Vagina (tissue), 2 donors: ENCODE measurements at regions not wholly inside any gene's neighbourhood (a gene's known extent, or its start where the extent isn't known, plus 50 kb on each side); places are given as distances from the start of the nearest gene placed in this dataset.

ENCODE experiments used
- DNase-seq, 2 donors: peaks; one replicate each; pipeline ENCODE4 v3.0.0-alpha.2; 2017; ENCODE audit errors: extremely low spot score in 2 of 2
- H3K27ac ChIP-seq: fragments of 200-600 bp; sonication (generic); one replicate; pipeline ENCODE4 v1.5.1; 2019
- H3K27me3 ChIP-seq: fragments of 200-600 bp; sonication (generic); one replicate; pipeline ENCODE4 v1.5.1; 2019
- H3K36me3 ChIP-seq, 2 donors: fragments of 200-600 bp; sonication (generic); one replicate each; pipeline ENCODE4 v1.5.1; 2017 to 2019
- H3K4me1 ChIP-seq: fragments of 200-600 bp; sonication (generic); one replicate; pipeline ENCODE4 v1.5.1; 2019
- H3K4me3 ChIP-seq, 2 donors: fragments of 200-600 bp; sonication (generic); 1 replicate in 1 of 2; 2 replicates in 1 of 2; pipeline ENCODE4 v1.5.1; 2016 to 2019
- H3K9me3 ChIP-seq: fragments of 200-600 bp; sonication (generic); one replicate; pipeline ENCODE4 v1.5.1; 2019
- POLR2A ChIP-seq, 2 donors: fragments of 450-650 bp; IDR thresholded peaks; one replicate each; pipeline ENCODE4 v1.6.1; 2017; ENCODE audit warnings: antibody characterized with exemption in 2 of 2, mild to moderate bottlenecking in 2 of 2, moderate library complexity in 2 of 2
- POLR2AphosphoS5 ChIP-seq, 2 donors: sonication (generic); formaldehyde crosslinking; IDR thresholded peaks; one replicate each; pipeline ENCODE4 v1.9.0; 2017; ENCODE audit warnings: antibody characterized with exemption in 2 of 2, mild to moderate bottlenecking in 2 of 2, low read depth in 1 of 2; ENCODE audit not compliant: insufficient read depth in 1 of 2
- intact Hi-C: fragments of 100-400 bp; cut with DNase I; formaldehyde crosslinking; loops from one replicate; pipeline ENCODE4 v1.15.1; 2023
- TF ChIP-seq, protein P1 (sequence below), 3 experiments: fragments of 450-650 bp in 2 of 3; fragments of 200-600 bp in 1 of 3; sonication (generic) in 1 of 3; IDR thresholded peaks; one replicate each; pipeline ENCODE4 v1.5.1; 2017 to 2019; ENCODE audit warnings: antibody characterized with exemption in 3 of 3, mild to moderate bottlenecking in 2 of 3, moderate library complexity in 2 of 3

DNA sequence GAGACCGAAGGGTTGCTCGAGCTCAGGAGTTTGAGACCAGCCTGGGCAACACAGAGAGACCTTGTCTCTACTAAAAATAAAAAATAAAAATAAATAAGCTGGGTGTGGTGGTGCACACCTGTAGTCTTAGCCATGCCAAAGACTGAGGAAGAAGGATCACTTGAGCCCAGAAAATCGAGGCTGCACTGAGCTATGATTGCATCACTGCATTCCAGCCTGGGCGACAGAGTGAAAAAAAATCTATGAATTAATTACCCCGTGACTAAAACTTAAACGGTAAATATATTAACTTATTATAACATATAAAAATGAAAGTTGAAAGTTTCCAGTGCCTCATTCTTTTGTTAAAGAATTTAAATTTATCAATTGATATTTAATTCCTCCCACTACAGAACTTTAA, 273.7 kb downstream of the KLF12 start:
- intact Hi-C loops: no loop called here
- no peaks in the 10 kb centered on the region for H3K9me3 ChIP-seq
- H3K27ac ChIP-seq: no peak overlapping the region
- H3K4me1 ChIP-seq: no peaks in the 10 kb centered on the region
- DNase-seq: no peak
- TF ChIP-seq POLR2A (IDR thresholded peaks at IDR 0.05) (no peak), POLR2AphosphoS5 (IDR thresholded peaks at IDR 0.05; ENCODE audit: insufficient read depth in 1 of 2, low read depth in 1 of 2) (no peak)
- TF ChIP-seq, protein P1, sequence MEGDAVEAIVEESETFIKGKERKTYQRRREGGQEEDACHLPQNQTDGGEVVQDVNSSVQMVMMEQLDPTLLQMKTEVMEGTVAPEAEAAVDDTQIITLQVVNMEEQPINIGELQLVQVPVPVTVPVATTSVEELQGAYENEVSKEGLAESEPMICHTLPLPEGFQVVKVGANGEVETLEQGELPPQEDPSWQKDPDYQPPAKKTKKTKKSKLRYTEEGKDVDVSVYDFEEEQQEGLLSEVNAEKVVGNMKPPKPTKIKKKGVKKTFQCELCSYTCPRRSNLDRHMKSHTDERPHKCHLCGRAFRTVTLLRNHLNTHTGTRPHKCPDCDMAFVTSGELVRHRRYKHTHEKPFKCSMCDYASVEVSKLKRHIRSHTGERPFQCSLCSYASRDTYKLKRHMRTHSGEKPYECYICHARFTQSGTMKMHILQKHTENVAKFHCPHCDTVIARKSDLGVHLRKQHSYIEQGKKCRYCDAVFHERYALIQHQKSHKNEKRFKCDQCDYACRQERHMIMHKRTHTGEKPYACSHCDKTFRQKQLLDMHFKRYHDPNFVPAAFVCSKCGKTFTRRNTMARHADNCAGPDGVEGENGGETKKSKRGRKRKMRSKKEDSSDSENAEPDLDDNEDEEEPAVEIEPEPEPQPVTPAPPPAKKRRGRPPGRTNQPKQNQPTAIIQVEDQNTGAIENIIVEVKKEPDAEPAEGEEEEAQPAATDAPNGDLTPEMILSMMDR (IDR thresholded peaks at IDR 0.05): no peak
- no peak overlapping the region for H3K4me3 ChIP-seq
- no peaks in the 10 kb centered on the region for H3K36me3 ChIP-seq
- H3K27me3 ChIP-seq: no peaks in the 10 kb centered on the region

DNA sequence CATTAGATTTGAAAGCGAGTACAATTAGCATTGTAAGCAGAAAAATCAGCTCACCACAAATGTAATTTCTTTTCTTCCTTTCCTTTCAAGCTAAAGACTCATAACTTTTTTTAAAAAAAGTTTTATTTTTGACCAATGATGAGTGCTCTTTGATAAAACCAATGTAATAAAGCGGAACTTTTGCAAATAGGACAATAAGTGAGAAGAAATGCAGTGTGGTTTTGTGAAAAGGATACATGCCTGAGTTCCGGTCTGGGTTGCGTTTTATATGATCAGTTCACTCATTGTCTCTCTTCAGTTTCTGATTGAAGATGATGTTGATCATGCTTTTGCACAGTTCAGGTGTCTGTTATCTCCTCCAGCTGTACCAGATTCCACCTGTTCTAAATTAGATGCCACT, 274.4 kb downstream of the KLF12 start:
- H3K4me1 ChIP-seq: no peaks in the 10 kb centered on the region
- TF ChIP-seq, protein P1 (IDR thresholded peaks at IDR 0.05): no peak
- TF ChIP-seq POLR2AphosphoS5 (IDR thresholded peaks at IDR 0.05; ENCODE audit: insufficient read depth in 1 of 2, low read depth in 1 of 2) (no peak), POLR2A (IDR thresholded peaks at IDR 0.05) (no peak)
- no peaks in the 10 kb centered on the region for H3K36me3 ChIP-seq
- intact Hi-C loops: no loop called here
- no peaks in the 10 kb centered on the region for H3K27me3 ChIP-seq
- H3K4me3 ChIP-seq: no peak overlapping the region
- no peak for DNase-seq
- H3K27ac ChIP-seq: no peak overlapping the region
- H3K9me3 ChIP-seq: no peaks in the 10 kb centered on the region

DNA sequence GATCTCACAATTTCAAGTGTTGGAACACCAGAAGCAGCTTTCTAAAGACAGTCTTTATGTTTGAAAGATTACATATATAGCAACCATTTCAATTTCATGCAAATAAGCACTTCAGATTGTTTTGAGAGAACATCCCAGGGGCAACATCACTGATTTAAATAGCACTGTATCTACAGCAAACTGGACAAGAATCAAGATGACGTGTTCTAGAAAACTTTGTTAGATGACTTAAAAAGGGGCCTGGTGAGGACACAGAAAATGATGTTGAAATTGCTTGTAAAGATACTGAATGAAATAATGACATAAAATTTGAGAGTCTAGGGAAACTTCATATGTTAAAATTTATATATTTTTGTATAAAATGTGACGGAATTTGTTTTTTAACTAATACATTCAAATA, 277.1 kb downstream of the KLF12 start:
- H3K4me3 ChIP-seq: no peak overlapping the region
- H3K27ac ChIP-seq: no peak overlapping the region
- no peak for DNase-seq
- H3K4me1 ChIP-seq: no peaks in the 10 kb centered on the region
- intact Hi-C loops: no loop called here
- no peaks in the 10 kb centered on the region for H3K9me3 ChIP-seq
- TF ChIP-seq POLR2AphosphoS5 (IDR thresholded peaks at IDR 0.05; ENCODE audit: insufficient read depth in 1 of 2, low read depth in 1 of 2) (no peak), POLR2A (IDR thresholded peaks at IDR 0.05) (no peak)
- TF ChIP-seq, protein P1 (IDR thresholded peaks at IDR 0.05): no peak
- no peaks in the 10 kb centered on the region for H3K36me3 ChIP-seq
- no peaks in the 10 kb centered on the region for H3K27me3 ChIP-seq

DNA sequence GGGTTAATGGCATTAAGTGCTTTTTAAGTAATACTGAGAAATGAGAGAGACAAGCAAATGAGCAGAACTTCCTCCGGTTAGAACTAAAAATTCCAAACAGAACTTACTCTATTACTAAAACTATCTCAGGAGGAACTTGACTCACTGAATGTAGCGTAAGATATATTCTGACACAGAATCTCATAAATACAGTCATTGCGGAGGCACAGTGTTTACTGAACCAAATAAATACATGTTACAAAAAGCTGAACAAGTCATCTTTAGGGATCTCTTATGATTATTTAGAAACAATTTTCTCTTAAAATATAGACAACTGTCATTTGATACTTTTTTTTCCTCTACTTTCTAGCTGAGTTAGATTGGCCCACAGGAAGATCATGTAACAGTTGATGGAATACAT, 283.1 kb downstream of the KLF12 start:
- no peaks in the 10 kb centered on the region for H3K4me1 ChIP-seq
- H3K36me3 ChIP-seq: no peaks in the 10 kb centered on the region
- H3K4me3 ChIP-seq: no peak overlapping the region
- H3K27me3 ChIP-seq: no peaks in the 10 kb centered on the region
- H3K9me3 ChIP-seq: no peaks in the 10 kb centered on the region
- TF ChIP-seq POLR2A (IDR thresholded peaks at IDR 0.05) (no peak), POLR2AphosphoS5 (IDR thresholded peaks at IDR 0.05; ENCODE audit: insufficient read depth in 1 of 2, low read depth in 1 of 2) (no peak)
- TF ChIP-seq, protein P1 (IDR thresholded peaks at IDR 0.05): no peak
- DNase-seq: no peak
- H3K27ac ChIP-seq: no peak overlapping the region
- intact Hi-C loops: no loop called here

GRCh38 chr13:73850104-73850873, 283.9 kb downstream of the KLF12 start:
- Histone ChIP-seq H3K4me1 (no peaks in the 10 kb centered on the region), H3K27me3 (no peaks in the 10 kb centered on the region), H3K4me3 (no peak overlapping the region), H3K9me3 (no peaks in the 10 kb centered on the region), H3K27ac (no peak overlapping the region), H3K36me3 (no peaks in the 10 kb centered on the region)
- intact Hi-C loops: no loop called here
- no peak for DNase-seq
- TF ChIP-seq POLR2AphosphoS5 (IDR thresholded peaks at IDR 0.05; ENCODE audit: insufficient read depth in 1 of 2, low read depth in 1 of 2): no peak
- TF ChIP-seq POLR2A (IDR thresholded peaks at IDR 0.05): no peak
- TF ChIP-seq, protein P1 (IDR thresholded peaks at IDR 0.05): no peak
